IMR-90 (cell line): ENCODE measurements at regions not wholly inside any gene's neighbourhood (a gene's known extent, or its start where the extent isn't known, plus 50 kb on each side); places are given as distances from the start of the nearest gene placed in this dataset.

Experiments
- ATAC-seq: fragments of 200-7000 bp; cut with Tn5 transposase; 2 replicates; pipeline ENCODE4 v1.9.1; 2020; ENCODE audit warnings: low read depth, mild to moderate bottlenecking, moderate library complexity
- BruUV-seq: library from RNA; stranded (reverse); fragments of 400-500 nt; replicated peaks from 2 replicates; lab custom pipeline; 2021; lab: Mats Ljungman, UMichigan
- CTCF ChIA-PET: fragments of 300-600 bp; formaldehyde crosslinking; extraction: SDS; loops from one replicate; lab custom pipeline; 2021; ENCODE audit warnings: antibody characterized with exemption; lab: Yijun Ruan, JAX
- POLR2A ChIA-PET: fragments of 300-600 bp; sonication (Branson Sonifier 250); formaldehyde crosslinking; loops from one replicate; lab custom pipeline; 2022; ENCODE audit warnings: antibody characterized with exemption; ENCODE audit not compliant: unreplicated experiment; lab: Charles Lee
- DNase-seq: peaks from one replicate; pipeline ENCODE4 v3.0.0; 2013
- H2AFZ ChIP-seq: replicated peaks from 2 replicates; pipeline ENCODE3; 2013; ENCODE audit warnings: low read length, mild to moderate bottlenecking; ENCODE audit not compliant: poor library complexity
- H2AK5ac ChIP-seq: 2 replicates; pipeline ENCODE4 v1.6.1; 2013; ENCODE audit warnings: low read depth, low read length, inconsistent platforms
- H2AK9ac ChIP-seq: replicated peaks from 2 replicates; pipeline ENCODE3; 2013; ENCODE audit warnings: mild to moderate bottlenecking, low read depth, low read length, moderate library complexity; ENCODE audit not compliant: poor library complexity
- H2BK120ac ChIP-seq: 2 replicates; pipeline ENCODE4 v1.6.1; 2013; ENCODE audit warnings: low read depth, low read length, inconsistent platforms
- H2BK15ac ChIP-seq: 3 replicates; pipeline ENCODE4 v1.6.1; 2013; ENCODE audit warnings: low read depth, low read length, inconsistent platforms
- H2BK20ac ChIP-seq: 2 replicates; pipeline ENCODE4 v1.6.1; 2013; ENCODE audit warnings: low read depth, mild to moderate bottlenecking, inconsistent platforms, low read length, moderate library complexity
- H2BK5ac ChIP-seq: 2 replicates; pipeline ENCODE4 v1.6.1; 2013; ENCODE audit warnings: mild to moderate bottlenecking, low read depth, low read length, inconsistent platforms; ENCODE audit not compliant: poor library complexity, severe bottlenecking
- H3K14ac ChIP-seq: replicated peaks from 2 replicates; pipeline ENCODE4 v1.6.1; 2013; ENCODE audit warnings: low read depth, low read length, inconsistent platforms
- H3K18ac ChIP-seq: 2 replicates; pipeline ENCODE4 v1.6.1; 2013; ENCODE audit warnings: low read depth, low read length, control low read depth
- H3K23ac ChIP-seq: 2 replicates; pipeline ENCODE4 v1.6.1; 2013; ENCODE audit warnings: low read depth, low read length, inconsistent platforms
- H3K27ac ChIP-seq: 2 replicates; pipeline ENCODE4 v1.5.1; 2013; ENCODE audit warnings: mild to moderate bottlenecking, control low read depth, low read length; ENCODE audit not compliant: insufficient read depth
- H3K27me3 ChIP-seq: 2 replicates; pipeline ENCODE4 v1.6.1; 2013; ENCODE audit warnings: low read length; ENCODE audit not compliant: control insufficient read depth, insufficient read depth
- H3K36me3 ChIP-seq: 2 replicates; pipeline ENCODE4 v1.6.1; 2013; ENCODE audit warnings: low read length, mixed read lengths; ENCODE audit not compliant: control insufficient read depth, insufficient read depth
- H3K4ac ChIP-seq: 2 replicates; pipeline ENCODE4 v1.6.1; 2013; ENCODE audit warnings: low read depth, low read length, inconsistent platforms
- H3K4me1 ChIP-seq: 2 replicates; pipeline ENCODE4 v1.6.1; 2013; ENCODE audit warnings: low read length, mixed read lengths; ENCODE audit not compliant: control insufficient read depth, insufficient read depth
- H3K4me2 ChIP-seq: 2 replicates; pipeline ENCODE4 v1.6.1; 2013; ENCODE audit warnings: low read depth, mild to moderate bottlenecking, control low read depth, low read length, moderate library complexity
- H3K4me3 ChIP-seq: 2 replicates; pipeline ENCODE4 v1.5.1; 2013; ENCODE audit warnings: low read depth, mild to moderate bottlenecking, control low read depth, low read length, moderate library complexity; ENCODE audit not compliant: insufficient read depth
- H3K56ac ChIP-seq: 2 replicates; pipeline ENCODE4 v1.6.1; 2013; ENCODE audit warnings: low read length, inconsistent platforms; ENCODE audit not compliant: insufficient read depth; ENCODE audit errors: extremely low read depth
- H3K79me1 ChIP-seq, 2 experiments: 2 replicates each; pipeline ENCODE4 v1.6.1; 2013; ENCODE audit warnings: low read length in 2 of 2, inconsistent platforms in 1 of 2, low read depth in 1 of 2
- H3K9ac ChIP-seq: 2 replicates; pipeline ENCODE4 v1.6.1; 2013; ENCODE audit warnings: low read depth, low read length, control low read depth
- H3K9me1 ChIP-seq: 2 replicates; pipeline ENCODE4 v1.6.1; 2013; ENCODE audit warnings: low read length, inconsistent platforms; ENCODE audit not compliant: insufficient read depth
- H3K9me3 ChIP-seq: 2 replicates; pipeline ENCODE4 v1.6.1; 2013; ENCODE audit warnings: low read length; ENCODE audit not compliant: control insufficient read depth, insufficient read depth
- H4K20me1 ChIP-seq: 2 replicates; pipeline ENCODE4 v1.6.1; 2013; ENCODE audit warnings: low read length, inconsistent platforms; ENCODE audit not compliant: insufficient read depth
- H4K5ac ChIP-seq: 2 replicates; pipeline ENCODE4 v1.6.1; 2013; ENCODE audit warnings: mild to moderate bottlenecking, low read depth, low read length, control low read depth
- H4K8ac ChIP-seq, 2 experiments: 2 replicates each; pipeline ENCODE4 v1.6.1; 2013; ENCODE audit warnings: low read depth in 2 of 2, low read length in 2 of 2, control low read depth in 1 of 2, inconsistent platforms in 1 of 2
- H4K91ac ChIP-seq: 2 replicates; pipeline ENCODE4 v1.6.1; 2013; ENCODE audit warnings: low read depth, low read length, inconsistent platforms; ENCODE audit not compliant: insufficient read depth
- BHLHE40 ChIP-seq: fragments of 150-350 bp; IDR thresholded peaks from 2 replicates; pipeline ENCODE4 v1.6.1; 2016; ENCODE audit warnings: mild to moderate bottlenecking, low read depth, low read length
- CEBPB ChIP-seq: IDR thresholded peaks from 2 replicates; pipeline ENCODE4 v1.6.1; 2012; ENCODE audit warnings: low read depth, low read length, improper control_type of control experiment
- CHD1 ChIP-seq: IDR thresholded peaks from 2 replicates; pipeline ENCODE4 v1.6.1; 2012; ENCODE audit warnings: low read depth, low read length, improper control_type of control experiment
- CTCF ChIP-seq: conservative IDR thresholded peaks from 2 replicates; pipeline ENCODE4 v1.5.1; 2012; ENCODE audit warnings: mild to moderate bottlenecking, low read depth, low read length, improper control_type of control experiment
- ELK1 ChIP-seq: fragments of 150-350 bp; IDR thresholded peaks from 2 replicates; pipeline ENCODE4 v1.6.1; 2016; ENCODE audit warnings: low read depth, mild to moderate bottlenecking, low read length, moderate library complexity, borderline replicate concordance
- FOS ChIP-seq: fragments of 150-350 bp; IDR thresholded peaks from 2 replicates; pipeline ENCODE4 v1.6.1; 2016; ENCODE audit warnings: low read depth, low read length
- MAFK ChIP-seq: IDR thresholded peaks from 2 replicates; pipeline ENCODE4 v1.6.1; 2012; ENCODE audit warnings: low read depth, low read length, improper control_type of control experiment
- MAZ ChIP-seq: IDR thresholded peaks from 2 replicates; pipeline ENCODE4 v1.6.1; 2012; ENCODE audit warnings: low read depth, mild to moderate bottlenecking, low read length, improper control_type of control experiment, moderate library complexity, borderline replicate concordance
- MXI1 ChIP-seq: IDR thresholded peaks from 2 replicates; pipeline ENCODE4 v1.6.1; 2012; ENCODE audit warnings: low read depth, mild to moderate bottlenecking, low read length, moderate library complexity, borderline replicate concordance
- NFE2L2 ChIP-seq: fragments of 150-350 bp; IDR thresholded peaks from 2 replicates; pipeline ENCODE4 v1.6.1; 2016; ENCODE audit warnings: low read depth, mild to moderate bottlenecking, low read length
- POLR2A ChIP-seq: IDR thresholded peaks from 2 replicates; pipeline ENCODE4 v1.6.1; 2012; ENCODE audit warnings: mild to moderate bottlenecking, low read depth, low read length
- RAD21 ChIP-seq: IDR thresholded peaks from 2 replicates; pipeline ENCODE4 v1.6.1; 2012; ENCODE audit warnings: low read length, improper control_type of control experiment
- RCOR1 ChIP-seq: IDR thresholded peaks from 2 replicates; pipeline ENCODE4 v1.6.1; 2012; ENCODE audit warnings: mild to moderate bottlenecking, low read length, improper control_type of control experiment; ENCODE audit not compliant: insufficient replicate concordance
- RFX5 ChIP-seq: IDR thresholded peaks from 2 replicates; pipeline ENCODE4 v1.8.0; 2012; ENCODE audit warnings: low read depth, mild to moderate bottlenecking, low read length, moderate library complexity
- SMC3 ChIP-seq: fragments of 150-350 bp; IDR thresholded peaks from 2 replicates; pipeline ENCODE4 v1.6.1; 2016; ENCODE audit warnings: low read depth, mild to moderate bottlenecking, antibody characterized with exemption, low read length, moderate library complexity
- USF2 ChIP-seq: fragments of 150-350 bp; IDR thresholded peaks from 2 replicates; pipeline ENCODE4 v1.6.1; 2017; ENCODE audit warnings: mild to moderate bottlenecking, antibody characterized with exemption, low read length, low read depth
- WGBS, 2 experiments: methylation state at CpG; one replicate each; pipeline versions ENCODE4 v1.1.5 to v1.1.7; 2013; ENCODE audit warnings: missing lambda C conversion rate in 2 of 2; ENCODE audit not compliant: insufficient read length in 1 of 2; ENCODE audit errors: extremely low coverage in 2 of 2; 5-methylcytosine and 5-hydroxymethylcytosine counted together
- dilution Hi-C: fragments of 300-500 bp; cut with HindIII; formaldehyde crosslinking; loops from one replicate; pipeline ENCODE4 v1.14.3; 2018; ENCODE audit warnings: low sequenced_read_pairs; ENCODE audit not compliant: unreplicated experiment
- in situ Hi-C: fragments of 300-500 bp; cut with MboI; formaldehyde crosslinking; loops from 3 replicates; pipeline ENCODE4 v1.14.3; 2019; ENCODE audit warnings: low sequenced_read_pairs, inconsistent platforms, mixed read lengths
- intact Hi-C: fragments of 100-400 bp; cut with micrococcal nuclease; formaldehyde crosslinking; loops from 2 replicates; pipeline ENCODE4 v1.10.0; 2022

GRCh38 chr1:218209351-218209861 lies 75.7 kb upstream of the RRP15 start:
- no peak overlapping the region for H2AK9ac ChIP-seq
- dilution Hi-C loops (no loop called here), in situ Hi-C loops (no loop called here), intact Hi-C loops (no loop called here)
- no peaks in the 10 kb centered on the region for H4K20me1 ChIP-seq
- no peak overlapping the region for H3K56ac ChIP-seq
- H2BK15ac ChIP-seq = no peak overlapping the region
- H3K14ac ChIP-seq = no peak overlapping the region
- H4K5ac ChIP-seq = no peak overlapping the region
- no peak overlapping the region for H3K18ac ChIP-seq
- H3K27ac ChIP-seq = no peak overlapping the region
- ChIA-PET POLR2A (no interaction called here), CTCF (no interaction called here)
- peaks cover 4% of the 10 kb centered on the region; the same call in 1 of the 2 replicates for H3K9me1 ChIP-seq
- no peak overlapping the region for H2AK5ac ChIP-seq
- peak; percentile 90 for ATAC-seq
- no peak overlapping the region for H3K4ac ChIP-seq
- no CpG with 5 or more reads among the region's 3 CpGs for WGBS, 2 experiments
- H2BK5ac ChIP-seq = peak overlapping the region; percentile 76
- no peaks in the 10 kb centered on the region for H3K79me1 ChIP-seq
- no peak overlapping the region for H3K4me3 ChIP-seq
- DNase-seq = peak; percentile 93
- peak overlapping the region; percentile 4; the same call in 1 of the 2 replicates for H2BK20ac ChIP-seq
- no peak overlapping the region for H3K23ac ChIP-seq
- no peaks in the 10 kb centered on the region for H3K9me3 ChIP-seq
- no peak overlapping the region for H2AFZ ChIP-seq
- no peak for TF ChIP-seq MAZ
- no peak for TF ChIP-seq RFX5
- TF ChIP-seq CTCF = no peak; the same call in 1 of the 2 replicates
- peak; percentile 78 for TF ChIP-seq CEBPB
- peak; percentile 75 for TF ChIP-seq BHLHE40
- TF ChIP-seq ELK1 = no peak
- TF ChIP-seq MAFK = no peak; the same call in 1 of the 2 replicates
- no peak for TF ChIP-seq RAD21
- TF ChIP-seq NFE2L2 = peak; percentile 68
- peak; percentile 47; the same call in 1 of the 2 replicates for TF ChIP-seq USF2
- TF ChIP-seq FOS = peak; percentile 66; the same call in 1 of the 2 replicates
- TF ChIP-seq POLR2A = no peak
- TF ChIP-seq MXI1 = peak; percentile 50; the same call in 1 of the 2 replicates
- TF ChIP-seq CHD1 = no peak
- TF ChIP-seq RCOR1 = no peak
- TF ChIP-seq SMC3 = no peak
- 0 out of 2 replicates have a peak overlapping the region, but pooled peaks have one; percentile 1 for H4K91ac ChIP-seq
- H3K27me3 ChIP-seq = no peaks in the 10 kb centered on the region
- H3K9ac ChIP-seq = no peak overlapping the region
- H4K8ac ChIP-seq = no peak overlapping the region
- H3K4me1 ChIP-seq = peaks cover 6% of the 10 kb centered on the region
- H3K36me3 ChIP-seq = no peaks in the 10 kb centered on the region
- peak overlapping the region; percentile 95 for H2BK120ac ChIP-seq
- no TSS peak for BruUV-seq
- H3K4me2 ChIP-seq = peak overlapping the region; percentile 62; the same call in 1 of the 2 replicates
